Muscle layer of colon (tissue), 2 donors: ENCODE measurements at regions not wholly inside any gene's neighbourhood (a gene's known extent, or its start where the extent isn't known, plus 50 kb on each side); places are given as distances from the start of the nearest gene placed in this dataset.
"Not testable (repeated sequence)": the region's sequence is repeated elsewhere in the genome, so short reads cannot be mapped to it uniquely, and the experiment has no call there.

Experiments used
- H3K27ac ChIP-seq: one replicate; pipeline ENCODE4 v1.7.0; 2013; ENCODE audit warnings: low read depth, mild to moderate bottlenecking, low read length, moderate library complexity
- H3K27me3 ChIP-seq, 2 donors: one replicate each; pipeline ENCODE4 v1.7.0; 2013; ENCODE audit warnings: low read length in 2 of 2, mild to moderate bottlenecking in 2 of 2; ENCODE audit not compliant: insufficient read depth in 2 of 2, control insufficient read depth in 1 of 2
- H3K36me3 ChIP-seq: one replicate; pipeline ENCODE4 v1.7.0; 2013; ENCODE audit warnings: mild to moderate bottlenecking, low read length; ENCODE audit not compliant: insufficient read depth
- H3K4me1 ChIP-seq: one replicate; pipeline ENCODE4 v1.7.0; 2013; ENCODE audit warnings: mild to moderate bottlenecking, low read length; ENCODE audit not compliant: insufficient read depth
- H3K4me3 ChIP-seq, 2 donors: one replicate each; pipeline ENCODE4 v1.7.0; 2013; ENCODE audit warnings: low read length in 2 of 2, low read depth in 1 of 2, mild to moderate bottlenecking in 1 of 2, moderate library complexity in 1 of 2
- H3K9ac ChIP-seq: one replicate; pipeline ENCODE4 v1.7.0; 2013; ENCODE audit warnings: low read length
- H3K9me3 ChIP-seq: one replicate; pipeline ENCODE4 v1.7.0; 2013; ENCODE audit warnings: mild to moderate bottlenecking, low read length
- donor health status: abdominal sarcoma.
- donor health status: Adenocarcinoma of cecum.

- H3K27me3 ChIP-seq: no peaks in the 10 kb centered on the region
- no peak overlapping the region for H3K4me3 ChIP-seq
- H3K27ac ChIP-seq: no peak overlapping the region
- no peak overlapping the region for H3K9ac ChIP-seq
- H3K36me3 ChIP-seq: no peaks in the 10 kb centered on the region
- no peaks in the 10 kb centered on the region for H3K4me1 ChIP-seq
- no peaks in the 10 kb centered on the region for H3K9me3 ChIP-seq
Measured at GRCh38 chr6:86251106-86251505, 608.4 kb upstream of the SYNCRIP start.

- H3K27me3 ChIP-seq: no peaks in the 10 kb centered on the region
- H3K9me3 ChIP-seq: no peaks in the 10 kb centered on the region
- no peak overlapping the region for H3K4me3 ChIP-seq
- H3K36me3 ChIP-seq: no peaks in the 10 kb centered on the region
- no peaks in the 10 kb centered on the region for H3K4me1 ChIP-seq
- no peak overlapping the region for H3K9ac ChIP-seq
- H3K27ac ChIP-seq: no peak overlapping the region
Measured at GRCh38 chr6:86217906-86218305, 575.2 kb upstream of the SYNCRIP start.

- H3K4me3 ChIP-seq: no peak overlapping the region
- no peaks in the 10 kb centered on the region for H3K4me1 ChIP-seq
- no peak overlapping the region for H3K9ac ChIP-seq
- H3K27me3 ChIP-seq: no peaks in the 10 kb centered on the region
- no peaks in the 10 kb centered on the region for H3K9me3 ChIP-seq
- no peak overlapping the region for H3K27ac ChIP-seq
- H3K36me3 ChIP-seq: no peaks in the 10 kb centered on the region
Measured at GRCh38 chr6:86215323-86215722, 572.6 kb upstream of the SYNCRIP start.

- Histone ChIP-seq H3K27me3 (no peaks in the 10 kb centered on the region), H3K27ac (no peak overlapping the region), H3K4me1 (no peaks in the 10 kb centered on the region), H3K4me3 (no peak overlapping the region), H3K9me3 (no peaks in the 10 kb centered on the region), H3K9ac (no peak overlapping the region), H3K36me3 (no peaks in the 10 kb centered on the region)
Measured at GRCh38 chr6:86205980-86206379, 563.3 kb upstream of the SYNCRIP start.

GRCh38 chr6:86203044-86203443, 560.4 kb upstream of the SYNCRIP start:
- no peaks in the 10 kb centered on the region for H3K27me3 ChIP-seq
- no peaks in the 10 kb centered on the region for H3K4me1 ChIP-seq
- no peaks in the 10 kb centered on the region for H3K9me3 ChIP-seq
- H3K36me3 ChIP-seq: no peaks in the 10 kb centered on the region
- no peak overlapping the region for H3K4me3 ChIP-seq
- no peak overlapping the region for H3K9ac ChIP-seq
- no peak overlapping the region for H3K27ac ChIP-seq

- Histone ChIP-seq H3K9ac (no peak overlapping the region), H3K36me3 (no peaks in the 10 kb centered on the region), H3K27ac (no peak overlapping the region), H3K27me3 (no peaks in the 10 kb centered on the region), H3K4me3 (no peak overlapping the region), H3K4me1 (no peaks in the 10 kb centered on the region), H3K9me3 (no peaks in the 10 kb centered on the region)
Measured at GRCh38 chr6:86193821-86194220, 551.1 kb upstream of the SYNCRIP start.

- Histone ChIP-seq H3K27me3 (no peaks in the 10 kb centered on the region), H3K36me3 (no peaks in the 10 kb centered on the region), H3K9me3 (no peaks in the 10 kb centered on the region), H3K4me1 (no peaks in the 10 kb centered on the region), H3K4me3 (no peak overlapping the region), H3K27ac (no peak overlapping the region), H3K9ac (no peak overlapping the region)
Measured at GRCh38 chr6:86192123-86192522, 549.4 kb upstream of the SYNCRIP start.

- not testable (repeated sequence) for H3K4me1 ChIP-seq, H3K9ac ChIP-seq, H3K36me3 ChIP-seq, H3K27ac ChIP-seq, H3K4me3 ChIP-seq, H3K27me3 ChIP-seq, H3K9me3 ChIP-seq
Measured at GRCh38 chr6:86175149-86175548, 532.5 kb upstream of the SYNCRIP start.

- no peaks in the 10 kb centered on the region for H3K36me3 ChIP-seq
- no peak overlapping the region for H3K4me3 ChIP-seq
- H3K27me3 ChIP-seq: no peaks in the 10 kb centered on the region
- H3K9me3 ChIP-seq: no peaks in the 10 kb centered on the region
- no peak overlapping the region for H3K27ac ChIP-seq
- no peaks in the 10 kb centered on the region for H3K4me1 ChIP-seq
- no peak overlapping the region for H3K9ac ChIP-seq
Measured at GRCh38 chr6:86154852-86155251, 512.2 kb upstream of the SYNCRIP start.

GRCh38 chr6:86153521-86153920, 510.8 kb upstream of the SYNCRIP start:
- no peaks in the 10 kb centered on the region for H3K4me1 ChIP-seq
- no peak overlapping the region for H3K27ac ChIP-seq
- no peak overlapping the region for H3K4me3 ChIP-seq
- H3K36me3 ChIP-seq: no peaks in the 10 kb centered on the region
- no peak overlapping the region for H3K9ac ChIP-seq
- no peaks in the 10 kb centered on the region for H3K27me3 ChIP-seq
- no peaks in the 10 kb centered on the region for H3K9me3 ChIP-seq

GRCh38 chr6:86152546-86152945, 509.9 kb upstream of the SYNCRIP start:
- no peaks in the 10 kb centered on the region for H3K9me3 ChIP-seq
- no peak overlapping the region for H3K27ac ChIP-seq
- H3K36me3 ChIP-seq: no peaks in the 10 kb centered on the region
- H3K4me3 ChIP-seq: no peak overlapping the region
- H3K27me3 ChIP-seq: no peaks in the 10 kb centered on the region
- H3K9ac ChIP-seq: no peak overlapping the region
- no peaks in the 10 kb centered on the region for H3K4me1 ChIP-seq

- Histone ChIP-seq H3K36me3 (no peaks in the 10 kb centered on the region), H3K4me3 (no peak overlapping the region), H3K4me1 (no peaks in the 10 kb centered on the region), H3K9me3 (no peaks in the 10 kb centered on the region), H3K9ac (no peak overlapping the region), H3K27me3 (no peaks in the 10 kb centered on the region), H3K27ac (no peak overlapping the region)
Measured at GRCh38 chr6:86148586-86148985, 505.9 kb upstream of the SYNCRIP start.
